A204.1 (cell line): ENCODE measurements at regions not wholly inside any gene's neighbourhood (a gene's known extent, or its start where the extent isn't known, plus 50 kb on each side); places are given as distances from the start of the nearest gene placed in this dataset.
"Not testable (repeated sequence)": the region's sequence is repeated elsewhere in the genome, so short reads cannot be mapped to it uniquely, and the experiment has no call there.

ENCODE experiments used
- FAIRE-seq: peaks from 2 replicates; lab custom pipeline; 2012; peaks lifted over from hg19 to GRCh38; lab: Jason Lieb, UNC

GRCh38 chr1:166626711-166627110 lies 212.6 kb upstream of the POGK start:
- FAIRE-seq: no peak

- no peak for FAIRE-seq
Observed at GRCh38 chr1:166627558-166627957, 211.7 kb upstream of the POGK start.

GRCh38 chr1:166628259-166628658 lies 211.0 kb upstream of the POGK start:
- no peak for FAIRE-seq

GRCh38 chr1:166629946-166630345 lies 209.3 kb upstream of the POGK start:
- FAIRE-seq: no peak

- FAIRE-seq: no peak
Observed at GRCh38 chr1:166630369-166630768, 208.9 kb upstream of the POGK start.

- no peak for FAIRE-seq
Observed at GRCh38 chr1:166638137-166638536, 201.1 kb upstream of the POGK start.

- FAIRE-seq: not testable (repeated sequence)
Observed at GRCh38 chr1:166657228-166657627, 182.0 kb upstream of the POGK start.

GRCh38 chr1:166666790-166667189 lies 172.5 kb upstream of the POGK start:
- not testable (repeated sequence) for FAIRE-seq

GRCh38 chr1:166667600-166667999 lies 171.7 kb upstream of the POGK start:
- FAIRE-seq: not testable (repeated sequence)

- no peak for FAIRE-seq
Observed at GRCh38 chr1:166671627-166672026, 167.6 kb upstream of the POGK start.

- no peak for FAIRE-seq
Observed at GRCh38 chr1:166673722-166674121, 165.6 kb upstream of the POGK start.

- FAIRE-seq: no peak
Observed at GRCh38 chr1:166675213-166675612, 164.1 kb upstream of the POGK start.

- no peak for FAIRE-seq
Observed at GRCh38 chr1:166676981-166677380, 162.3 kb upstream of the POGK start.

- FAIRE-seq: no peak
Observed at GRCh38 chr1:166679369-166679768, 159.9 kb upstream of the POGK start.

GRCh38 chr1:166682588-166682987 lies 156.7 kb upstream of the POGK start:
- FAIRE-seq: no peak

- not testable (repeated sequence) for FAIRE-seq
Observed at GRCh38 chr1:166684669-166685068, 154.6 kb upstream of the POGK start.

GRCh38 chr1:166685200-166685599 lies 154.1 kb upstream of the POGK start:
- FAIRE-seq: no peak

GRCh38 chr1:166685891-166686290 lies 153.4 kb upstream of the POGK start:
- not testable (repeated sequence) for FAIRE-seq

GRCh38 chr1:166690596-166690995 lies 148.7 kb upstream of the POGK start:
- not testable (repeated sequence) for FAIRE-seq

GRCh38 chr1:166691476-166691875 lies 147.8 kb upstream of the POGK start:
- FAIRE-seq: no peak

GRCh38 chr1:166692346-166692745 lies 146.9 kb upstream of the POGK start:
- FAIRE-seq: no peak

GRCh38 chr1:166693158-166693557 lies 146.1 kb upstream of the POGK start:
- FAIRE-seq: no peak

- no peak for FAIRE-seq
Observed at GRCh38 chr1:166693673-166694297, 145.5 kb upstream of the POGK start.

GRCh38 chr1:166695115-166695514 lies 144.2 kb upstream of the POGK start:
- no peak for FAIRE-seq

- FAIRE-seq: not testable (repeated sequence)
Observed at GRCh38 chr1:166695834-166696233, 143.4 kb upstream of the POGK start.
